ENCODE measurements at regions not wholly inside any gene's neighbourhood (a gene's known extent, or its start where the extent isn't known, plus 50 kb on each side); places are given as distances from the start of the nearest gene placed in this dataset.

DNA sequence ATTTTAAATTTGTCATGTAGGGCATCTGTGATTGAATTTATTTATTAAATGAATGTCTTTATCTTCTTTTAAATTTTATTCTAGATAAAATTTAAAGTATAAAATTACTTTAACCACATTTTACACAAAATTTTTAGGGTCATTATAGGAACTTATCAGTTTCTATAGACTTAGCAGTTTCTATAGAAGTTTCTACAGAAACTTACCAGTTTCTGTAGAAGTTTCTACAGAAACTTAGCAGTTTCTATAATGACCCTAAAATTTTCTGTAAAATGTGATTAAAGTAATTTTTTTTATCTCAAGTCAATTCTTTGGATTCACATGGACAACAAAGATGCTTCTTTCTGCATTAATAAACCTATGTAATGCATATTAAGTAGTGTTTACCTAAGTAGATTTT, 565.9 kb upstream of the TECRL start:
- no peak for DNase-seq (ENCODE audit: low spot score)
- intact Hi-C loops (cut with micrococcal nuclease; ENCODE audit: unreplicated experiment): no loop called here
- H3K79me2 ChIP-seq (ENCODE audit: insufficient read depth, low read depth, low read length): no peaks in the 10 kb centered on the region
- no peaks in the 10 kb centered on the region for H3K4me1 ChIP-seq (ENCODE audit: insufficient read depth, low read length, poor library complexity, severe bottlenecking)
- H3K27ac ChIP-seq (ENCODE audit: low read depth, low read length, poor library complexity, severe bottlenecking): no peak overlapping the region
- no peak overlapping the region for H3K4me2 ChIP-seq (ENCODE audit: low read length)
- H2AFZ ChIP-seq (ENCODE audit: low read length): no peak overlapping the region
- H3K9me3 ChIP-seq (ENCODE audit: low read length): no peaks in the 10 kb centered on the region
- no peaks in the 10 kb centered on the region for H4K20me1 ChIP-seq (ENCODE audit: insufficient read depth, low read length)
- no peak overlapping the region for H3K4me3 ChIP-seq (ENCODE audit: low read depth, low read length, poor library complexity, severe bottlenecking)
- ChIA-PET CTCF (ENCODE audit: unreplicated experiment) (no interaction called here), POLR2A (no interaction called here)
- H3K36me3 ChIP-seq (ENCODE audit: insufficient read depth, low read length): no peaks in the 10 kb centered on the region
- no TSS peak for BruUV-seq (replicated peaks)
- no peak for TF ChIP-seq EZH2phosphoT487 (IDR thresholded peaks at IDR 0.05; ENCODE audit: borderline replicate concordance, low read depth, low read length)
- TF ChIP-seq, protein P1, sequence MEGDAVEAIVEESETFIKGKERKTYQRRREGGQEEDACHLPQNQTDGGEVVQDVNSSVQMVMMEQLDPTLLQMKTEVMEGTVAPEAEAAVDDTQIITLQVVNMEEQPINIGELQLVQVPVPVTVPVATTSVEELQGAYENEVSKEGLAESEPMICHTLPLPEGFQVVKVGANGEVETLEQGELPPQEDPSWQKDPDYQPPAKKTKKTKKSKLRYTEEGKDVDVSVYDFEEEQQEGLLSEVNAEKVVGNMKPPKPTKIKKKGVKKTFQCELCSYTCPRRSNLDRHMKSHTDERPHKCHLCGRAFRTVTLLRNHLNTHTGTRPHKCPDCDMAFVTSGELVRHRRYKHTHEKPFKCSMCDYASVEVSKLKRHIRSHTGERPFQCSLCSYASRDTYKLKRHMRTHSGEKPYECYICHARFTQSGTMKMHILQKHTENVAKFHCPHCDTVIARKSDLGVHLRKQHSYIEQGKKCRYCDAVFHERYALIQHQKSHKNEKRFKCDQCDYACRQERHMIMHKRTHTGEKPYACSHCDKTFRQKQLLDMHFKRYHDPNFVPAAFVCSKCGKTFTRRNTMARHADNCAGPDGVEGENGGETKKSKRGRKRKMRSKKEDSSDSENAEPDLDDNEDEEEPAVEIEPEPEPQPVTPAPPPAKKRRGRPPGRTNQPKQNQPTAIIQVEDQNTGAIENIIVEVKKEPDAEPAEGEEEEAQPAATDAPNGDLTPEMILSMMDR (conservative IDR thresholded peaks at IDR 0.05; ENCODE audit: low read length): no peak
- H3K9me2 ChIP-seq (ENCODE audit: insufficient read depth, low read length): no peaks in the 10 kb centered on the region

DNA sequence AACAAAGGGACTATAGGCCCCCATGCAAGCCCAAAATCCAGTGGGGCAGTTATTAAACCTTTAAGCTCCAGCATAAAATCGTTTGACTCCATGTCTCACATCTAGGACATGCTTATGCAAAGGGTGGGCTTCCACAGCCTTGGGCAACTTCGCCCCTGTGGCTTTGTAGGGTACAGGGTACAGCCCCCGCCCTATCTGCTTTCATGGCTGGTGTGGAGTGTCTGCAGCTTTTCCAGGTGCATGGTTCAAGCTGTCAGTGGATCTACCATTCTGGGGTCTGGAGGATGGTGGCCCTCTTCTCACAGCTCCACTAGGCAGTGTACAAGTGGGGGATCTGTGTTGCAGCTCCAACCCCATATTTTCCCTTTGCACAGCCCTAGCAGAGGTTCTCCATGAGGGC, 559.8 kb upstream of the TECRL start:
- Histone ChIP-seq H3K79me2 (ENCODE audit: insufficient read depth, low read depth, low read length) (no peaks in the 10 kb centered on the region), H4K20me1 (ENCODE audit: insufficient read depth, low read length) (no peaks in the 10 kb centered on the region), H3K9me2 (ENCODE audit: insufficient read depth, low read length) (no peaks in the 10 kb centered on the region), H3K4me1 (ENCODE audit: insufficient read depth, low read length, poor library complexity, severe bottlenecking) (no peaks in the 10 kb centered on the region), H3K36me3 (ENCODE audit: insufficient read depth, low read length) (no peaks in the 10 kb centered on the region), H3K9me3 (ENCODE audit: low read length) (no peaks in the 10 kb centered on the region), H3K4me3 (ENCODE audit: low read depth, low read length, poor library complexity, severe bottlenecking) (no peak overlapping the region), H2AFZ (ENCODE audit: low read length) (no peak overlapping the region), H3K4me2 (ENCODE audit: low read length) (no peak overlapping the region), H3K27ac (ENCODE audit: low read depth, low read length, poor library complexity, severe bottlenecking) (no peak overlapping the region)
- no peak for DNase-seq (ENCODE audit: low spot score)
- intact Hi-C loops (cut with micrococcal nuclease; ENCODE audit: unreplicated experiment): no loop called here
- no TSS peak for BruUV-seq (replicated peaks)
- CTCF ChIA-PET (ENCODE audit: unreplicated experiment): no interaction called here
- TF ChIP-seq, protein P1 (conservative IDR thresholded peaks at IDR 0.05; ENCODE audit: low read length): no peak
- TF ChIP-seq EZH2phosphoT487 (IDR thresholded peaks at IDR 0.05; ENCODE audit: borderline replicate concordance, low read depth, low read length): no peak
- POLR2A ChIA-PET: no interaction called here

DNA sequence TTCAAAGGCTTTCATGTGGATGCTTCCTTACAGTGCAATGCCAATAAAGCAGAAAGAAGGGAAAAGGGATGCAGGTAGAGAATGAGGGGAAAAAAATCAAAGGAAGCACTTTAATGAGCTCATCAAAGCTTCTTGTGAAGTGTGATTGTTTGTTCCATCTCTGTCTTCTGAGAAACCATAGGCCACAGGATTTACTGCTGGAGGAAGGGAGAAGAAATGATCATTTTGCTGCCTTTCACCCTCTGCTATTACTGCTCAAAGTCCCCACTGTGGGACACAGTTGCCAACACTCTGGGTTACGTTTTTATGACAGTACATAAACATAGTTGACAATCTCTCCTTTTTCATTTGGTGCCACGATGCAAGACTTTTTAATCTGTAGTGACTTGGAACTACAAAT, 558.0 kb upstream of the TECRL start:
- POLR2A ChIA-PET: interaction anchor here (0.9 kb wide), 1 partner anchor 11 kb away, joined by 4 read pairs; no protein-coding TSS in a partner anchor
- intact Hi-C loops (cut with micrococcal nuclease; ENCODE audit: unreplicated experiment): no loop called here
- no TSS peak for BruUV-seq (replicated peaks)
- Histone ChIP-seq H3K4me1 (ENCODE audit: insufficient read depth, low read length, poor library complexity, severe bottlenecking) (no peaks in the 10 kb centered on the region), H3K4me3 (ENCODE audit: low read depth, low read length, poor library complexity, severe bottlenecking) (no peak overlapping the region), H3K79me2 (ENCODE audit: insufficient read depth, low read depth, low read length) (no peaks in the 10 kb centered on the region), H3K9me3 (ENCODE audit: low read length) (no peaks in the 10 kb centered on the region), H3K36me3 (ENCODE audit: insufficient read depth, low read length) (no peaks in the 10 kb centered on the region), H3K4me2 (ENCODE audit: low read length) (no peak overlapping the region), H4K20me1 (ENCODE audit: insufficient read depth, low read length) (no peaks in the 10 kb centered on the region), H3K27ac (ENCODE audit: low read depth, low read length, poor library complexity, severe bottlenecking) (no peak overlapping the region), H3K9me2 (ENCODE audit: insufficient read depth, low read length) (no peaks in the 10 kb centered on the region), H2AFZ (ENCODE audit: low read length) (no peak overlapping the region)
- DNase-seq (ENCODE audit: low spot score): no peak
- no peak for TF ChIP-seq EZH2phosphoT487 (IDR thresholded peaks at IDR 0.05; ENCODE audit: borderline replicate concordance, low read depth, low read length)
- TF ChIP-seq, protein P1 (conservative IDR thresholded peaks at IDR 0.05; ENCODE audit: low read length): no peak
- CTCF ChIA-PET (ENCODE audit: unreplicated experiment): no interaction called here

Measured in OCI-LY7 (cell line).